ENCODE measurements at regions not wholly inside any gene's neighbourhood (a gene's known extent, or its start where the extent isn't known, plus 50 kb on each side); places are given as distances from the start of the nearest gene placed in this dataset.

GRCh38 chr6:23269436-23269835, 700.1 kb downstream of the HDGFL1 start (continued):
- no peak for TF ChIP-seq ATF3 (IDR thresholded peaks at IDR 0.05)
- TF ChIP-seq ELF1 (IDR thresholded peaks at IDR 0.05; ENCODE audit: borderline replicate concordance, low read depth): no peak
- TF ChIP-seq POLR2AphosphoS5 (IDR thresholded peaks at IDR 0.05; ENCODE audit: low read depth, low read length): no peak
- TF ChIP-seq SRF (IDR thresholded peaks at IDR 0.05; ENCODE audit: low read depth): no peak
- TF ChIP-seq FOSL1 (IDR thresholded peaks at IDR 0.05; ENCODE audit: low read depth): no peak
- no peak for TF ChIP-seq RAD21 (IDR thresholded peaks at IDR 0.05; ENCODE audit: low read depth)

GRCh38 chr6:23272536-23272935, 703.2 kb downstream of the HDGFL1 start:
- ATAC-seq: no peak
- Histone ChIP-seq H3K27ac (ENCODE audit: low read depth, low read length) (no peak overlapping the region), H4K20me1 (ENCODE audit: insufficient read depth) (no peaks in the 10 kb centered on the region), H3K9ac (ENCODE audit: low read length) (no peak overlapping the region), H3K36me3 (ENCODE audit: control insufficient read depth in 1 of 2, insufficient read depth in 2 of 2, low read length in 2 of 2) (no peaks in the 10 kb centered on the region), H2AFZ (ENCODE audit: low read depth, low read length, poor library complexity, severe bottlenecking) (no peak overlapping the region), H3K27me3 (ENCODE audit: insufficient read depth, low read length) (no peaks in the 10 kb centered on the region), H3K9me3 (ENCODE audit: control insufficient read depth in 1 of 2, insufficient read depth in 1 of 2, low read depth in 1 of 2, low read length in 2 of 2) (peaks cover 4 to 7% of the 10 kb centered on the region in 2 experiments; a peak in 2 of 4 replicates), H3K79me2 (ENCODE audit: insufficient read depth, low read length) (no peaks in the 10 kb centered on the region), H3K9me2 (ENCODE audit: insufficient read depth) (no peaks in the 10 kb centered on the region), H3K4me2 (ENCODE audit: low read length) (no peak overlapping the region), H3K4me3 (replicated peaks in 1 of 2; ENCODE audit: low read depth in 1 of 2, low read length in 2 of 2) (no peak overlapping the region), H3K4me1 (ENCODE audit: control insufficient read depth in 1 of 2, insufficient read depth in 2 of 2, low read length in 2 of 2) (no peaks in the 10 kb centered on the region)
- no peak for TF ChIP-seq SRF (IDR thresholded peaks at IDR 0.05; ENCODE audit: low read depth)
- no peak for TF ChIP-seq POLR2AphosphoS5 (IDR thresholded peaks at IDR 0.05; ENCODE audit: low read depth, low read length)
- no peak for TF ChIP-seq ZFX (IDR thresholded peaks at IDR 0.05)
- TF ChIP-seq MAX (IDR thresholded peaks at IDR 0.05): no peak
- no peak for TF ChIP-seq EZH2phosphoT487 (IDR thresholded peaks at IDR 0.05; ENCODE audit: borderline replicate concordance)
- no peak for TF ChIP-seq YY1 (IDR thresholded peaks at IDR 0.05; ENCODE audit: extremely low read depth, insufficient replicate concordance, low read depth, low read length)
- TF ChIP-seq FOSL1 (IDR thresholded peaks at IDR 0.05; ENCODE audit: low read depth): no peak
- no peak for TF ChIP-seq ZNF274 (IDR thresholded peaks at IDR 0.05; ENCODE audit: low read depth, low read length)
- no peak for TF ChIP-seq CBX3 (IDR thresholded peaks at IDR 0.05; ENCODE audit: low read depth)
- no peak for TF ChIP-seq POLR2A (IDR thresholded peaks at IDR 0.05; ENCODE audit: borderline replicate concordance, extremely low read depth, insufficient read depth, insufficient read length)
- TF ChIP-seq JUND (IDR thresholded peaks at IDR 0.05): no peak
- TF ChIP-seq CTCF (IDR thresholded peaks at IDR 0.05 in 2 of 3, conservative IDR thresholded peaks at IDR 0.05 in 1 of 3; ENCODE audit: borderline replicate concordance in 1 of 3, insufficient read depth in 1 of 3, low read depth in 2 of 3, low read length in 2 of 3): no peak
- BruUV-seq (replicated peaks): no TSS peak
- DNase-seq (ENCODE audit: low read depth, low spot score): no peak
- intact Hi-C loops (cut with micrococcal nuclease): no loop called here
- RAD21 ChIA-PET (ENCODE audit: low non-redundant PET in 1 of 2, low total read pairs in 2 of 2, uncharacterized antibody in 2 of 2, unreplicated experiment in 2 of 2): no interaction called here
- POLR2A ChIA-PET: no interaction called here
- CTCF ChIA-PET: no interaction called here
